Thoracic aorta (tissue), 2 donors: ENCODE measurements at regions not wholly inside any gene's neighbourhood (a gene's known extent, or its start where the extent isn't known, plus 50 kb on each side); places are given as distances from the start of the nearest gene placed in this dataset.
"Not testable (repeated sequence)": the region's sequence is repeated elsewhere in the genome, so short reads cannot be mapped to it uniquely, and the experiment has no call there.

Experiments used
- ATAC-seq: fragments of 150-250 bp; one replicate; pipeline ENCODE4 v1.8.0; 2017; ENCODE audit warnings: low read depth; ENCODE audit not compliant: insufficient number of reproducible peaks, low FRiP score
- DNase-seq: peaks from one replicate; pipeline ENCODE4 v3.0.0-alpha.2; 2020; ENCODE audit warnings: low spot score
- H3K27ac ChIP-seq, 2 donors: fragments of 200-600 bp; sonication (generic); 1 replicate in 1 of 2; 2 replicates in 1 of 2; pipeline ENCODE4 v1.5.1; 2016; ENCODE audit warnings: mild to moderate bottlenecking in 2 of 2, moderate library complexity in 2 of 2
- H3K27me3 ChIP-seq: fragments of 200-600 bp; sonication (generic); replicated peaks from 2 replicates; pipeline ENCODE4 v1.6.0; 2016; ENCODE audit warnings: mild to moderate bottlenecking; ENCODE audit not compliant: insufficient read depth
- H3K36me3 ChIP-seq: fragments of 200-600 bp; sonication (generic); one replicate; pipeline ENCODE4 v1.5.1; 2016
- H3K4me1 ChIP-seq, 2 donors: fragments of 200-600 bp; sonication (generic); 1 replicate in 1 of 2; 2 replicates in 1 of 2; pipeline versions ENCODE4 v1.5.1 to v1.6.0; 2016; ENCODE audit warnings: low read depth in 2 of 2, mild to moderate bottlenecking in 1 of 2; ENCODE audit not compliant: control insufficient read depth in 1 of 2
- H3K4me3 ChIP-seq: fragments of 200-600 bp; sonication (generic); 2 replicates; pipeline ENCODE4 v1.5.1; 2016; ENCODE audit warnings: mild to moderate bottlenecking
- H3K9me3 ChIP-seq: fragments of 200-600 bp; sonication (generic); 2 replicates; pipeline ENCODE4 v1.5.1; 2016
- CTCF ChIP-seq: fragments of 200-600 bp; sonication (generic); IDR thresholded peaks from one replicate; pipeline ENCODE4 v1.5.1; 2019; ENCODE audit warnings: antibody characterized with exemption

DNA sequence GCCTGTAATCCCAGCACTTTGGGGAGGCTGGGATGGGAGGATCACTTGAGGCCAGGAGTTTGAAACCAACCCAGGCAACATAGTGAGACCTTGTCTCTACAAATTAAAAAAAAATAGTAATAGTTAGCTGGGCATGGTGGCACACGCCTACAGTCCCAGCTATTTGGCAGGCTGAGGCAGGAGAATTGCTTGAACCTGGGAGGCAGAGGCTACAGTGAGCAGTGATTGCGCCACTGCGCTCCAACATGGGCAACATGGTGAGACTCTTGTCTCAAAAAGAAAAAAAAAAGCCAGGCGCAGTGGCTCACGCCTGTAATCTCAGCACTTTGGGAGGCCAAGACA lies 56.9 kb upstream of the MRTFB start:
- TF ChIP-seq CTCF, result no peak
- Histone ChIP-seq H3K4me3 (peak overlapping the region; percentile 56), H3K27me3 (no peaks in the 10 kb centered on the region), H3K36me3 (no peaks in the 10 kb centered on the region), H3K4me1 (peaks cover 16 to 73% of the 10 kb centered on the region in 2 donors), H3K27ac (peak overlapping the region; percentile 85 to 90), H3K9me3 (no peaks in the 10 kb centered on the region)
- no peak for DNase-seq
- no peak for ATAC-seq

- Histone ChIP-seq H3K36me3 (no peaks in the 10 kb centered on the region), H3K27me3 (no peaks in the 10 kb centered on the region), H3K4me1 (peaks cover 16 to 75% of the 10 kb centered on the region in 2 donors), H3K4me3 (peak overlapping the region; percentile 56), H3K9me3 (no peaks in the 10 kb centered on the region), H3K27ac (peak overlapping the region; percentile 85 to 90)
- DNase-seq, result no peak
- no peak for TF ChIP-seq CTCF
- ATAC-seq, result no peak
Measured at GRCh38 chr16:14015033-14015432, 56.1 kb upstream of the MRTFB start.

DNA sequence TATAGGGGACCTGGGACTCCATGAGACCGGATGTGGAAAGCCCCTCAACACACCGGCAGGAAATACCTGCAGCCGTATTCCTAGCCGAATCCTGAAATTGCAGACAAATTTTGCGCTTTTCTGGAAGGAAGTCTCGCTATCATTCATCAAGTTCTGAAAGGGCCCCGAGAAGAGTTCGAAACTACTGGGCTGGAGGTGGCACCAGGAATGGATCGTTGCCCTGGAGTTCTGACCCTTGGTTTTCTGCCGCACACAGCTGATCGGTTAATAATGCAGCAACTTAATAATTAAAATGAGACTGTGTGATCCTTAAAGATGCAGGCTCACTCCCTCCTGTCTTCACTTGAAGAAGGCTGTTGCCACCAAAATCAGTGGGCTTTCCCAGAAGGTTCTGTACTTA lies 55.7 kb upstream of the MRTFB start:
- no peak for DNase-seq

DNA sequence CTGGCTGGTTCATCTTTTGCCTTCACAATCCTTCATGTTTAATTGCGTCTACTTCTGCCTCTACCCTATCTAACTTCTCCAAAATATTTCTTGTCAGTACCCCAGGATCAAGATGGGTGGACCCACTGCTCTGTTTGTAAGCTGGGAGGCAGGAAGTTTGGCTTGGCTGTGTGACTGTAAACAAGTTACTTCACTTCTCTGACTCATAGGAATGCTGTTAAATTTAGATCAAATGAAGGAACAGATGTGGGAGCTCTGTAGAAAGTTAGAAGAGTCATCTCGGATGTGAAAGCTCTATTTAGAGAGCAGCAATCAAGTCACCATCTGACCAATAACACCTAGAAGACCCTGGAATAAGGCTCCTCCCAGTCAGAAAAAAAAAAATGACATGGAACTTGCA lies 55.2 kb upstream of the MRTFB start:
- TF ChIP-seq CTCF, result no peak
- Histone ChIP-seq H3K9me3 (no peaks in the 10 kb centered on the region), H3K27ac (peak overlapping the region; percentile 85 to 90), H3K4me1 (peaks cover 16 to 74% of the 10 kb centered on the region in 2 donors), H3K27me3 (no peaks in the 10 kb centered on the region), H3K36me3 (no peaks in the 10 kb centered on the region), H3K4me3 (peak overlapping the region; percentile 56)
- DNase-seq (no peak), ATAC-seq (peak; percentile 87)

More for the DNA sequence above, 55.7 kb upstream of the MRTFB start:
- Histone ChIP-seq H3K36me3 (no peaks in the 10 kb centered on the region), H3K27ac (peak overlapping the region; percentile 85 to 90), H3K9me3 (no peaks in the 10 kb centered on the region), H3K4me1 (peaks cover 16 to 75% of the 10 kb centered on the region in 2 donors), H3K27me3 (no peaks in the 10 kb centered on the region), H3K4me3 (peak overlapping the region; percentile 56)
- ATAC-seq, result no peak
- no peak for TF ChIP-seq CTCF

- DNase-seq, ATAC-seq, H3K4me3 ChIP-seq, H3K27me3 ChIP-seq, H3K9me3 ChIP-seq, H3K36me3 ChIP-seq: not testable (repeated sequence)
- Histone ChIP-seq H3K27ac (peak overlapping the region; percentile 83 to 85), H3K4me1 (peaks cover 16 to 70% of the 10 kb centered on the region in 2 donors)
Measured at GRCh38 chr16:14016362-14016761, 54.8 kb upstream of the MRTFB start.

- no peak for DNase-seq
- H3K27ac ChIP-seq, result peak overlapping the region in 1 of 2 donors; percentile 25
Measured at GRCh38 chr16:14017886-14018285, 53.2 kb upstream of the MRTFB start.

More at GRCh38 chr16:14017886-14018285, 53.2 kb upstream of the MRTFB start:
- peaks cover 12 to 55% of the 10 kb centered on the region in 2 donors for H3K4me1 ChIP-seq
- H3K27me3 ChIP-seq, result no peaks in the 10 kb centered on the region
- no peak overlapping the region for H3K4me3 ChIP-seq
- ATAC-seq, result no peak
- no peaks in the 10 kb centered on the region for H3K9me3 ChIP-seq
- TF ChIP-seq CTCF, result no peak
- H3K36me3 ChIP-seq, result no peaks in the 10 kb centered on the region
